Lower leg skin (tissue), 4 donors: ENCODE measurements at regions not wholly inside any gene's neighbourhood (a gene's known extent, or its start where the extent isn't known, plus 50 kb on each side); places are given as distances from the start of the nearest gene placed in this dataset.

Experiments used
- DNase-seq, 2 donors: peaks; one replicate each; pipeline ENCODE4 v3.0.0-alpha.2; 2019; ENCODE audit warnings: low spot score in 2 of 2
- H3K4me3 ChIP-seq: fragments of 200-600 bp; sonication (generic); 2 replicates; pipeline ENCODE4 v1.5.1; 2017; ENCODE audit warnings: mild to moderate bottlenecking, low read depth; ENCODE audit not compliant: poor library complexity, severe bottlenecking
- POLR2A ChIP-seq, 2 donors: fragments of 450-650 bp; IDR thresholded peaks; one replicate each; pipeline ENCODE4 v1.6.1; 2016 to 2017; ENCODE audit warnings: antibody characterized with exemption in 2 of 2, mild to moderate bottlenecking in 1 of 2, moderate library complexity in 1 of 2
- WGBS, 2 donors: methylation state at CpG; one replicate each; pipeline ENCODE4 v1.1.5; 2018; 5-methylcytosine and 5-hydroxymethylcytosine counted together
- intact Hi-C: fragments of 100-400 bp; cut with DNase I; formaldehyde crosslinking; loops from one replicate; pipeline ENCODE4 v1.15.0; 2023; ENCODE audit warnings: low total_unique reads
- TF ChIP-seq, protein P1 (sequence below), 3 donors: fragments of 450-650 bp; IDR thresholded peaks; one replicate each; pipeline ENCODE4 v1.5.1; 2016; ENCODE audit warnings: antibody characterized with exemption in 3 of 3, mild to moderate bottlenecking in 3 of 3, moderate library complexity in 2 of 3

DNA sequence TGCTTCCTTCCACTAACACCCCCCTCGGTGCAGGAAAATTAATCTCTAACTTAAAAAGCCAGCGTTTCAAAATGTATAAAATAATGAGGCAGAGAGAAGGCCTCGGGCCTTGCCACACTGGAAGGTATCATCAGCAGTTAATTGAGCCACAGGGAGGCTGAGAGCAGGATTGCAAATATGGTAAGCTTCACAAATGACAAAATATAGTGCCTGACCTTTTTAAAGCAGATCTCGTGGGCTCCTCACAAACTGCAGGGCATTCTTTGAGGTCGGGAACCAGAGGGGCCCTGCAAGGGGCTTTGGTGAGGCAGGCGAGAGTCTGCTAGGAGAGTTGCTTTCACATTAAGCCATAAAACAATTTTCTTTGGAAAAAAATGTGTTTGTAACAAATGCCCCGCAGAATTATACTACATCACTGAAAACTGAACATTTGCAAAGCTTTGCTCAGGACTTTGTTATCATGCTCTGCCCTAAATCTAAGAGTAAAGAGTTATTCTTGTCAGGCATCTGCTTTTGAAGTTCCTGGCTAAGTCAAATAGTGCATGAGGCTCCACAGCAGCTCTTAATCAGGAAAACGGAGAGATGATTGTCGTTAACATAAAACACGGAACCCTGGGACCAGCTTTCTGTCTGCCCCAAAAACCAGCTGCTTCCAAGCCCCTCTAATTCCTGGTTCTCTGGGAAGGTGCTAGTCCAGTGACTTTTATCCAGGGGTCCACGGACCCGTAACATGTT, 61.4 kb upstream of the SYT13 start:
- no peak overlapping the region for H3K4me3 ChIP-seq
- WGBS, 2 donors, result 54 to 55% methylated on average over 12 of the region's 12 CpGs
- TF ChIP-seq POLR2A (IDR thresholded peaks at IDR 0.05), result no peak
- TF ChIP-seq, protein P1, sequence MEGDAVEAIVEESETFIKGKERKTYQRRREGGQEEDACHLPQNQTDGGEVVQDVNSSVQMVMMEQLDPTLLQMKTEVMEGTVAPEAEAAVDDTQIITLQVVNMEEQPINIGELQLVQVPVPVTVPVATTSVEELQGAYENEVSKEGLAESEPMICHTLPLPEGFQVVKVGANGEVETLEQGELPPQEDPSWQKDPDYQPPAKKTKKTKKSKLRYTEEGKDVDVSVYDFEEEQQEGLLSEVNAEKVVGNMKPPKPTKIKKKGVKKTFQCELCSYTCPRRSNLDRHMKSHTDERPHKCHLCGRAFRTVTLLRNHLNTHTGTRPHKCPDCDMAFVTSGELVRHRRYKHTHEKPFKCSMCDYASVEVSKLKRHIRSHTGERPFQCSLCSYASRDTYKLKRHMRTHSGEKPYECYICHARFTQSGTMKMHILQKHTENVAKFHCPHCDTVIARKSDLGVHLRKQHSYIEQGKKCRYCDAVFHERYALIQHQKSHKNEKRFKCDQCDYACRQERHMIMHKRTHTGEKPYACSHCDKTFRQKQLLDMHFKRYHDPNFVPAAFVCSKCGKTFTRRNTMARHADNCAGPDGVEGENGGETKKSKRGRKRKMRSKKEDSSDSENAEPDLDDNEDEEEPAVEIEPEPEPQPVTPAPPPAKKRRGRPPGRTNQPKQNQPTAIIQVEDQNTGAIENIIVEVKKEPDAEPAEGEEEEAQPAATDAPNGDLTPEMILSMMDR (IDR thresholded peaks at IDR 0.05), result no peak
- intact Hi-C loops, result no loop called here
- DNase-seq, result peak in 1 of 2 donors; percentile 23

DNA sequence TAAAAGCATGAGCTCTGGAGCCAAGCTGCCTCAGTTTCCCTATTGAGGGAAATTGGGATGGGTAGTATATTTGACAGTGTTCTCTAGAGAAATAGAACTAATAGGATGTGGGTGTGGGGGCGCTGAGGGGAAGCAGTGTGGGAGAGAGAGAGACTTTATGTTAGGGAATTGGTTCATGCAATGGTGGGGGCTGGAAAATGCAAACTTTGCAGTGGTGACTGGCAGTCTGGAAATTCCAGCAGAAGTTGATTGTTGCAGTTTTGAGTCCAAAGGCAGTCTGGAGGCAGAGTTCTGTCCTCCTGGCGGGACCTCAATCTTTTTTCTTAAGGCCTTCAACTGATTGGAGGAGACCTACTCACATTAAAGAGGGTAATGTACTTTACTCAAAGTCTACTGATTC, 59.4 kb upstream of the SYT13 start:
- peak in 1 of 2 donors; percentile 15 for DNase-seq
- intact Hi-C loops, result no loop called here

DNA sequence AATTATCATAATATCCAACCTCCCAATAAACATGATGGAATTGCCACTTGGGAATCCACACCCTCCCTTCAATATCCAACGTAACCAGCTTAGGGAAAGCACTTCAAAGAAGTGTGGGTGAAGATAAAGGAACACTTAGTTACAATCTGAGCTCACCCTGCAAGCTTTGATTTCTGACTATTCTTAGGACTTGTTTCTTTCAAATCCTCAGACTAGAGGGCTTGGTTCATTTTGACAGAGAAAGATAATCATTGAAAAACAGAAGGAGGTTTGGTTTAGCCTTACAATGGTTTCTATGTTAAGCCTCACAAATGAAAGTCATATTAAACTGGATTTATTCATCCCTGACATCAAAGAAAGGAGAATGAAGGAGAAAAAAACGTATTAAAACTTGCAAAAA, 57.9 kb upstream of the SYT13 start:
- 44 to 55% methylated on average over 2 of the region's 2 CpGs for WGBS, 2 donors
- intact Hi-C loops, result no loop called here

More for the DNA sequence above, 59.4 kb upstream of the SYT13 start:
- no peak overlapping the region for H3K4me3 ChIP-seq
- WGBS, 2 donors, result 91 to 98% methylated on average over 2 of the region's 2 CpGs
- TF ChIP-seq, protein P1 (IDR thresholded peaks at IDR 0.05), result no peak
- TF ChIP-seq POLR2A (IDR thresholded peaks at IDR 0.05), result no peak

DNA sequence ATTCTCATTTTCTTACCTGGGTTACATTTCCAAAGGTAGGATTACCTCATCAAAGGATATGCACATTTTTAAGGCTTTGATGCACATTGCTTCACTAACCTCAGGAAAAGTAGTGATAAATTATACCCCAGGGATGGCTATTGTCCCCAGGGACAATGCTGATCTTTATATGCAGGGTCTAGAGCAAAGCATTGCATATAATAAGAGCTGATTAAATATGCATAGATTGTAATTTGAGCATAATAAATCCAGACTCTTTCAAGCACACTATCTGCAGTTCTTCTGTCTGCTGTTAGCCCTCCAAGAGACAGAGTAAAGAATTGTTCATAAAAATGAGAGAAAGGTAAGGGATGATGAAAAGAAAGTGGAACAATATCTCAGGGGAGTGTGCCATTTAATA, 57.3 kb upstream of the SYT13 start:
- DNase-seq, result no peak
- intact Hi-C loops, result no loop called here
- TF ChIP-seq, protein P1 (IDR thresholded peaks at IDR 0.05), result no peak
- no peak for TF ChIP-seq POLR2A (IDR thresholded peaks at IDR 0.05)
- no peak overlapping the region for H3K4me3 ChIP-seq

More for the DNA sequence above, 57.9 kb upstream of the SYT13 start:
- DNase-seq, result no peak
- H3K4me3 ChIP-seq, result no peak overlapping the region
- TF ChIP-seq, protein P1 (IDR thresholded peaks at IDR 0.05), result no peak
- no peak for TF ChIP-seq POLR2A (IDR thresholded peaks at IDR 0.05)

DNA sequence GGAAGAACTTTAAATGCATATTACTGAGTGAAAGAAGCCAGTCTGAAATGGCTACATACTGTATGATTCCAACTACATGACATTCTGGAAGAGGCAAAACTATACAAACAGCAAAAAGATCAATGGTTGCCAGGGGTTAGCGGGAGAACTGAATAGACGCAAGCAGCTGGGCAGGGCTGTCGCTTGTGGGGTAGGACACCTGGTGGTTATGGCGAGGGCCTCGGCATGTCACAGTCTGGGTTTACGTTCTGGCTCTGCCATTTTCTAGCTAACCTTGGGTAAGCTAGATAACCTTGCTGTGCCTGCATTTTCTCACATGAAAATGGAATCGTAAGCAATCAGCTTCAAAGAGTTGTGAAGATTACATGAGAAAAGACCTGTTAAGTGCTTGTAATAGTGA, 55.2 kb upstream of the SYT13 start:
- no peak for TF ChIP-seq POLR2A (IDR thresholded peaks at IDR 0.05)
- TF ChIP-seq, protein P1 (IDR thresholded peaks at IDR 0.05), result no peak
- WGBS, 2 donors, result 80 to 90% methylated on average over 7 of the region's 7 CpGs
- H3K4me3 ChIP-seq, result no peak overlapping the region
- intact Hi-C loops, result no loop called here
- no peak for DNase-seq
